Activated CD8-positive, alpha-beta T cell treated with anti-CD3 and anti-CD28 coated beads for 36 hours (primary cell): ENCODE measurements at regions not wholly inside any gene's neighbourhood (a gene's known extent, or its start where the extent isn't known, plus 50 kb on each side); places are given as distances from the start of the nearest gene placed in this dataset.

Experiments used
- ATAC-seq: fragments of 200-7000 bp; cut with Tn5 transposase; one replicate; pipeline ENCODE4 v1.10.0; 2021; ENCODE audit warnings: mild to moderate bottlenecking, moderate library complexity
- CTCF ChIA-PET: fragments of 350-600 bp; sonication (Branson Sonifier 250); formaldehyde crosslinking; loops from one replicate; lab custom pipeline; 2021; ENCODE audit warnings: antibody characterized with exemption; lab: Charles Lee
- POLR2A ChIA-PET: fragments of 350-600 bp; sonication (Branson Sonifier 250); formaldehyde crosslinking; loops from one replicate; lab custom pipeline; 2021; ENCODE audit warnings: antibody characterized with exemption; lab: Charles Lee
- DNase-seq: peaks from one replicate; pipeline ENCODE4 v3.0.0-alpha.2; 2020
- H3K27ac Mint-ChIP-seq: one replicate; pipeline ENCODE4 v1.8.0; 2021; ENCODE audit warnings: mild to moderate bottlenecking, mixed read lengths
- H3K27me3 Mint-ChIP-seq: one replicate; pipeline ENCODE4 v1.8.0; 2021; ENCODE audit warnings: mixed read lengths
- H3K36me3 Mint-ChIP-seq: one replicate; pipeline ENCODE4 v1.8.0; 2021; ENCODE audit warnings: low read depth, mixed read lengths
- H3K4me1 Mint-ChIP-seq: one replicate; pipeline ENCODE4 v1.8.0; 2021; ENCODE audit warnings: low read depth, mixed read lengths
- H3K4me3 Mint-ChIP-seq: one replicate; pipeline ENCODE4 v1.8.0; 2021; ENCODE audit warnings: mild to moderate bottlenecking, moderate library complexity, mixed read lengths
- H3K9me3 Mint-ChIP-seq: one replicate; pipeline ENCODE4 v1.8.0; 2021; ENCODE audit warnings: mixed read lengths
- CTCF ChIP-seq: fragments of 200-600 bp; IDR thresholded peaks from one replicate; pipeline ENCODE4 v1.8.0; 2022; ENCODE audit warnings: antibody characterized with exemption, mild to moderate bottlenecking
- intact Hi-C: fragments of 100-400 bp; cut with micrococcal nuclease; formaldehyde crosslinking; loops from one replicate; pipeline ENCODE4 v1.10.0; 2022

DNA sequence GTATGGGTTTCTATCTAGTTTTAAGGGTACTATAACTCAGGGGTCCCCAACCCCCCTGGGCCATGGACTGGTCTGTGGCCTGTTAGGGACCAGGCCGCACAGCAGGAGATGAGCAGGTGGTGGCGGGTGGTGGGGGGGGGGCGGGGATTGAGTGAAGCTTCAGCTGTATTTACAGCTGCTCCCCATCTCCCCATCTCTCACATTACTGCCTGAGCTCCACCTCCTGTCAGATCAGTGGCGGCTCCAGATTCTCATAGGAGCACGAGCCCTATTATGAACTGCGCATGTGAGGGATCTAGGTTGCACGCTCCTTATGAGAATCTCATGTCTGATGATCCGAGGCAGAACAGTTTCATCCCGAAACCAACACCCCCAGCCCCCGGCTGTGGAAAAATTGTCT is 95.1 kb upstream of the SLC45A1 start:
- H3K4me1 Mint-ChIP-seq, result peaks cover 11% of the 10 kb centered on the region
- intact Hi-C loops, result no loop called here
- ATAC-seq (no peak), DNase-seq (no peak)
- peaks cover 33% of the 10 kb centered on the region for H3K27me3 Mint-ChIP-seq
- H3K36me3 Mint-ChIP-seq, result no peaks in the 10 kb centered on the region
- H3K27ac Mint-ChIP-seq, result no peak overlapping the region
- ChIA-PET CTCF (no interaction called here), POLR2A (no interaction called here)
- no peak for TF ChIP-seq CTCF
- H3K9me3 Mint-ChIP-seq, result peaks cover 6% of the 10 kb centered on the region
- H3K4me3 Mint-ChIP-seq, result no peak overlapping the region

DNA sequence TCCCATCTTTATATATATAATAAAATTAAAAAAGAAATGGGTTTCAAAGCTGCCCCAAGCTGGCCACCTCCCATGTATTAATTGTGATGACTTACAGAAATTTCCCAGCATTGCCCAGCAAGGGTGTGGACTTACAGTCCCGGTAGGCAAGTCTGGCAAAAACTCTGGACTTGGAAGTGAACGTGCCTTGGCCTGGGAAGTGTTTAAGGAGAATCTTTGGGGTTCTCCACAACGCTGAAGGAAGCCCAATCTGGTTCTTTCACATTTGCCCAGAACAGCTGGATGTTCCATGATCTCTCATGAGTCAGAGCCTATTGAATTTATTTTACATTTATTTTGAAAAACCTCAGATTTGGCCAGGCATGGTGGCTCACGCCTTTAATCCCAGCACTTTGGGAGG is 98.4 kb upstream of the SLC45A1 start:
- ATAC-seq, result no peak
- no peaks in the 10 kb centered on the region for H3K36me3 Mint-ChIP-seq
- no peak for DNase-seq
- intact Hi-C loops, result no loop called here
- H3K27ac Mint-ChIP-seq, result no peak overlapping the region
- peaks cover 16% of the 10 kb centered on the region for H3K4me1 Mint-ChIP-seq
- H3K27me3 Mint-ChIP-seq, result peaks cover 40% of the 10 kb centered on the region
- no peak for TF ChIP-seq CTCF
- CTCF ChIA-PET, result interaction anchor here (2.0 kb wide), 1 partner anchor 204 kb away, joined by 5 read pairs; no protein-coding TSS in a partner anchor
- POLR2A ChIA-PET, result no interaction called here
- H3K4me3 Mint-ChIP-seq, result no peak overlapping the region
- H3K9me3 Mint-ChIP-seq, result no peaks in the 10 kb centered on the region

GRCh38 chr1:8218351-8219092 is 99.4 kb upstream of the SLC45A1 start:
- H3K9me3 Mint-ChIP-seq, result no peaks in the 10 kb centered on the region
- peaks cover 40% of the 10 kb centered on the region for H3K27me3 Mint-ChIP-seq
- H3K27ac Mint-ChIP-seq, result no peak overlapping the region
- peaks cover 16% of the 10 kb centered on the region for H3K4me1 Mint-ChIP-seq
- intact Hi-C loops, result no loop called here
- ATAC-seq, result peak; percentile 17
- H3K4me3 Mint-ChIP-seq, result no peak overlapping the region
- CTCF ChIA-PET, result no interaction called here
- POLR2A ChIA-PET, result no interaction called here
- H3K36me3 Mint-ChIP-seq, result no peaks in the 10 kb centered on the region
- no peak for DNase-seq
- no peak for TF ChIP-seq CTCF

DNA sequence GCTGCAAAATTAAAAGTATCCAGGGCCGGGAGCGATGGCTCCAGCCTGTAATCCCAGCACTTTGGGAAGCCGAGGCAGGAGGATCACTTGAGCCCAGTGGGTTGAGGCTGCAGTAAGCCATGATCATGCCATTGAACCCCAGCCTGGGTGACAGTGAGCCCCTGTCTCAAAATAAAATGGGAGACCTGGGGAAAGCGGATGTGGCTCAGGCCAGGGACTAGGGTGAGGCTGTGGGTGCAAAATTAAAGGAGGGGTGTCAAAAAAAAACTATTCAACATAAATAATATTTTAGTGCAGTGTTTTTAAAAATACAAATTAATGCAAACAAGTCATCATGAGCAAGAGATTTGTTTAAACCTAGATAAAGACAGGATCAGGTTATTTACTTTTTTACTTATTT is 100.1 kb upstream of the SLC45A1 start:
- H3K27me3 Mint-ChIP-seq, result peaks cover 46% of the 10 kb centered on the region
- DNase-seq (no peak), ATAC-seq (no peak)
- ChIA-PET CTCF (no interaction called here), POLR2A (no interaction called here)
- no peak for TF ChIP-seq CTCF
- H3K4me1 Mint-ChIP-seq, result peaks cover 19% of the 10 kb centered on the region
- peak overlapping the region; percentile 52 for H3K4me3 Mint-ChIP-seq
- H3K36me3 Mint-ChIP-seq, result no peaks in the 10 kb centered on the region
- H3K9me3 Mint-ChIP-seq, result no peaks in the 10 kb centered on the region
- no peak overlapping the region for H3K27ac Mint-ChIP-seq
- intact Hi-C loops, result no loop called here

DNA sequence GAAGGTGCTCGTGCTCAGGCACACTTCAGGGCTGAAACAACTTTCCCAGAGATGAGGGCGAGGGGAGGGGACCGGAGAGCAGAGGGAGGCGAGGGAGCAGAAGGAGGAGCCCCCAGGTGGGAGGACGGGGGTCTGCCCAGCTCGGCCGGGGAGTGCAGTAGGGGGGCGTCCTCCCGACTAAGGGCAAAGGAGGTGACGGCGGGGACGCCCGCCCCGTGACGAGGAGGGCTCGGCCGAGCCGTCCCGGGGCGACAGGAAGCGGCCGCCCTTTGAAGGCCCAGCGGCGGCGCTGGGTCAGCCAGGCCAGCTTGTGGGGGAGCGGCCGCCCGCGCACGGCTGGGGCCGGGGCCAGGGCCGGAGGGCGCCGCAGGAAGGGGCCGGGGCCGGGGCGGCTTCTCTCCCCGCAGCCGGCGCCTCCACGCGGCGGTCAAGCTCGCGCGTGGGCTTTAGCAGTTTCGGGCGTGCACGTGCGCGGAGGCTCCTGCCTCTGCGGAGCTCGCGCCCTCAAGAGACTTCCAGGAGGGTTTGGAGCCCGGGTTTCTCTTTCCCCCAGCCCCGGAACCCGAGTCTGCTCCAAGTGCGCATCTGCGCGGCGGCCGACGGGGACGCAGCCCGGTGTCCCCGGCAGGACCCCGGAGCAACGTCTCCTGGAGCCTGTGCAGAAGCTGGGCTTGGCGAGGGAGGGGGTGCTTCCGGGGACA is 100.8 kb upstream of the SLC45A1 start:
- POLR2A ChIA-PET, result no interaction called here
- DNase-seq (peak; percentile 24), ATAC-seq (peak; percentile 57)
- Mint-ChIP-seq H3K36me3 (no peaks in the 10 kb centered on the region), H3K27ac (no peak overlapping the region), H3K4me3 (peak overlapping the region; percentile 53), H3K4me1 (peaks cover 25% of the 10 kb centered on the region), H3K27me3 (peaks cover 52% of the 10 kb centered on the region), H3K9me3 (no peaks in the 10 kb centered on the region)
- intact Hi-C loops, result no loop called here
- CTCF ChIA-PET, result no interaction called here
- no peak for TF ChIP-seq CTCF
